ENCODE measurements at regions not wholly inside any gene's neighbourhood (a gene's known extent, or its start where the extent isn't known, plus 50 kb on each side); places are given as distances from the start of the nearest gene placed in this dataset.

- TF ChIP-seq CTCF (IDR thresholded peaks at IDR 0.05; ENCODE audit: low read depth, low read length) (no peak), POLR2A (IDR thresholded peaks at IDR 0.05; ENCODE audit: extremely low read depth, insufficient read length) (no peak)
- TF ChIP-seq, protein P1, sequence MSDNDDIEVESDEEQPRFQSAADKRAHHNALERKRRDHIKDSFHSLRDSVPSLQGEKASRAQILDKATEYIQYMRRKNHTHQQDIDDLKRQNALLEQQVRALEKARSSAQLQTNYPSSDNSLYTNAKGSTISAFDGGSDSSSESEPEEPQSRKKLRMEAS (IDR thresholded peaks at IDR 0.05; ENCODE audit: low read depth, low read length) = no peak
Observed at GRCh38 chr5:91281401-91281800, 101.7 kb downstream of the ARRDC3 start.
